Astrocyte of the cerebellum (primary cell): ENCODE measurements at regions not wholly inside any gene's neighbourhood (a gene's known extent, or its start where the extent isn't known, plus 50 kb on each side); places are given as distances from the start of the nearest gene placed in this dataset.

ENCODE experiments used
- DNase-seq: peaks from one replicate; pipeline ENCODE4 v3.0.0-alpha.2; 2011; ENCODE audit warnings: low read depth
- H3K4me3 ChIP-seq: 2 replicates; pipeline ENCODE4 v1.5.1; 2011; ENCODE audit warnings: mild to moderate bottlenecking, low read depth, low read length, moderate library complexity
- CTCF ChIP-seq: IDR thresholded peaks from 2 replicates; pipeline ENCODE4 v1.5.1; 2012; ENCODE audit warnings: low read length, low read depth, moderate library complexity, mild to moderate bottlenecking; ENCODE audit errors: missing control alignments
- in situ Hi-C: cut with HindIII; loops from 2 replicates; pipeline ENCODE4 v1.10.0; 2017; ENCODE audit warnings: low sequenced_read_pairs

DNA sequence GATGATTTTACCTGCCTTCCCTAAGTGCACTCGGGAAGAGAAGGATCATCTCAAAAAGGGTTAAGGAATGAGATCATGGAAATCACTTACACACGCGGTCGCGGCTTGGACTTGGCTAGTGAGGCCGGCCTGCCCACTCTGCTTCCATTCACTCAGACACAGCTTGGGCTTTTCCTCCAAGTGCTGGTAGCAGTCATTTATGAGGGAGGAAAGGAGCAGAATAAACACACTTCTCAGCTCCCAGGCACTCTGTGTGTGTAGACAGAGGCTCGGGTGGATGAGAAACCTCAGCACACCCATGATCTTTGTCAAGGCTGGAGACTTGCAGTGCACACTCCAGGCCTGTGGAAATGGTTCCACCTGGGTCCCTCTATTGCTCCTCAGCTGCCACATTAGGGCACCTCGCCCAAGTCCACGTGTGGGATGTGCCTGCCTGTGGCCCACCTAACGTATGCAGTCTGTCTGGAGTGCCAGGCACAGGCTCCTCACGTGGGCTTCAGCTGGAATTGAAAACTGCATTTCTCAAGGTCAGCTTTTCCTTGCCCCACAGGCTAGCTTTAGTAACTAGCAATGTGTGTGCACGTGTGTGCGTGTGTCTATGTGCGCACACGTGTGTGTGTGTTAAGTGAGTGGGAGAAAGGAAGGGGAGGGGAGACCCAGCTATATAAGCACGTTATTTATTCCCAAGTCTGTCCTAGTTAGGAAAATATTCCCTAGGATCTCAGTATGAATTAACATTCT, 288.4 kb downstream of the SOX11 start:
- TF ChIP-seq CTCF, result no peak
- H3K4me3 ChIP-seq, result no peak overlapping the region
- DNase-seq, result no peak
- in situ Hi-C loops, result no loop called here

GRCh38 chr2:5982193-5982902, 290.2 kb downstream of the SOX11 start:
- no peak for TF ChIP-seq CTCF
- DNase-seq, result no peak
- no peak overlapping the region for H3K4me3 ChIP-seq
- in situ Hi-C loops, result no loop called here

GRCh38 chr2:5982903-5983265, 290.7 kb downstream of the SOX11 start:
- in situ Hi-C loops, result no loop called here
- DNase-seq, result no peak
- no peak overlapping the region for H3K4me3 ChIP-seq
- TF ChIP-seq CTCF, result no peak

- no peak overlapping the region for H3K4me3 ChIP-seq
- no peak for TF ChIP-seq CTCF
- in situ Hi-C loops, result no loop called here
- no peak for DNase-seq
Observed at GRCh38 chr2:5983511-5984272, 291.5 kb downstream of the SOX11 start.

DNA sequence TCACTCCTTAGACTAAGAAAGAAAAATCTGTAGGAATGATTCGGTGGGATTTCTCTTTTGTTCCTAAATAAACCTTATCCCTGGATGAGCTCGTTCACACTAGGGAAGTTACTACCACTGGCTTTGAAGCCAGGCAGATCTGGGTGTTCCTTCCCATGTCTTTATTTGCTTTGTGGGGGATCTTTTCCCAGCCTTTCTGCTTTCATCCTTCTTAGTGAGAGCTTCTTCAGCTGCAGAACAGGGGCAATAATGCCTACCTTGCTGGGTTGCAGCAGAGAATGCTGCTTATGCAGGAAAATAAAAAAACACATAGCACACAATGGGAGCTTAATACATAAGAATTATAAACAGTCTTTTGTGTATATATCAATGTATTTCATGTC, 292.1 kb downstream of the SOX11 start:
- TF ChIP-seq CTCF, result no peak
- in situ Hi-C loops, result no loop called here
- no peak for DNase-seq
- H3K4me3 ChIP-seq, result no peak overlapping the region

- TF ChIP-seq CTCF, result no peak
Observed at GRCh38 chr2:5984946-5985345, 292.8 kb downstream of the SOX11 start.

More at GRCh38 chr2:5984946-5985345, 292.8 kb downstream of the SOX11 start:
- DNase-seq, result no peak
- no peak overlapping the region for H3K4me3 ChIP-seq
- in situ Hi-C loops, result no loop called here
